ENCODE measurements at regions not wholly inside any gene's neighbourhood (a gene's known extent, or its start where the extent isn't known, plus 50 kb on each side); places are given as distances from the start of the nearest gene placed in this dataset.
"Not testable (repeated sequence)": the region's sequence is repeated elsewhere in the genome, so short reads cannot be mapped to it uniquely, and the experiment has no call there.

GRCh38 chr4:43089730-43090129 is 197.2 kb downstream of the GRXCR1 start:
- no peak for DNase-seq

GRCh38 chr4:43103048-43103447 is 210.5 kb downstream of the GRXCR1 start:
- DNase-seq: no peak

GRCh38 chr4:43112139-43112538 is 219.6 kb downstream of the GRXCR1 start:
- no peak for DNase-seq

DNA sequence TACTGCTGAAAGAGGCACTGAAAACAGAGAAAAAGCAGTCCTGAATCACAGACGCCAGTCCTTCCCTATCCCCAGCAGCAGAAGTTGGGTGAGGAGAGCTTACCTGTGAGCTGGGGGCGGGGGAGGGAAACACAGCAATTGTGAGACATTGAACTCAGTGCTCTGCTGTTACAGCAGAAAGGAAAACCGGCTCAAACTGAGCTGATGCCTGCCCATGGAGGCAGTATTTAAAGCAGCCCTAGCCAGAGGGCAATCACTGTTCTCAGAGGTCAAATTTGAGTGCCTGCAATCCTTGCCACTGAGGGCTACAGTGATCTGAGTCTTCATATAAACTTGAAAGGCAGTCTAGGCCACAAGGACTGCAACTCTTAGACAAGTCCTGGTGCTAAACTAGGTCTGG is 220.7 kb downstream of the GRXCR1 start:
- no peak for DNase-seq

- no peak for DNase-seq
Observed at GRCh38 chr4:43126595-43126994, 234.1 kb downstream of the GRXCR1 start.

GRCh38 chr4:43130228-43131021 is 237.9 kb downstream of the GRXCR1 start:
- DNase-seq: no peak

- peak; percentile 5 to 14 for DNase-seq
Observed at GRCh38 chr4:43132010-43132582, 239.6 kb downstream of the GRXCR1 start.

DNA sequence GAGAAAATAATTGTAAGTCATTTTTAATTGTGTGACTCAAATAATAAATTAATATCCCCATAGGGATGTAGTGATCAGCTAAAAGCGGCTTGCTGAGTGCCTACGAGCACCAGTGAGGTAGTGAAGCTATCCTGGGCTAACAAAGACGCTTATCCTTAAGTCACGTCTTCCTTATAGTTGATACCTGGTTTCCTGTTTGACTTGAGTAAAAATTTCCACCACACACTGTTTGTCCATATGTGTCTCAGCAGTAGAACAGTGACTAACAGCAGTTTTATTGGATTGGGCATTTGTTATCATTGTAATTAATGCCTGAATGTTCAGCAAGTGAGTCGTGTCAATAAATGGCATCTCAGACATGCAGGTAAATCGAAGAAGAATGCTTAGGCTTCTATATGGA is 241.1 kb downstream of the GRXCR1 start:
- no peak for DNase-seq

GRCh38 chr4:43136752-43137151 is 244.2 kb downstream of the GRXCR1 start:
- no peak for DNase-seq

GRCh38 chr4:43146198-43146597 is 253.7 kb downstream of the GRXCR1 start:
- no peak for DNase-seq

- no peak for DNase-seq
Observed at GRCh38 chr4:43148481-43148880, 256.0 kb downstream of the GRXCR1 start.

GRCh38 chr4:43163101-43163792 is 270.7 kb downstream of the GRXCR1 start:
- DNase-seq: no peak

- no peak for DNase-seq
Observed at GRCh38 chr4:43189741-43190140, 297.2 kb downstream of the GRXCR1 start.

DNA sequence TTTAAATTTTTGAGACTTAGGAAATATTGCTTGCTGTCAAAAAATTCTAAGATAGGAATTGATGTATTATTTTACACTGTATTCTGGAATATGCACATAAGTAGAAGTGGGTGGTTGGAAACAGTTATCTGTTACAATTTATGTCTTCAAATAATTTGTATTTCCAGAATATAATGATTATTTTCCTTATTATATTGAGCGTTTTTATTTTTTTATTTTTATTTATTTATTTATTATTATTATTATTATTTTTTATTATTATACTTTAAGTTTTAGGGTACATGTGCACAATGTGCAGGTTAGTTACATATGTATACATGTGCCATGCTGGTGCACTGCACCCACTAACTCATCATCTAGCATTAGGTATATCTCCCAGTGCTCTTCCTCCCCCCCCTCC is 320.1 kb downstream of the GRXCR1 start:
- DNase-seq: not testable (repeated sequence)

- no peak for DNase-seq
Observed at GRCh38 chr4:43223820-43224219, 331.3 kb downstream of the GRXCR1 start.

GRCh38 chr4:43224559-43224958 is 332.0 kb downstream of the GRXCR1 start:
- DNase-seq: no peak

DNA sequence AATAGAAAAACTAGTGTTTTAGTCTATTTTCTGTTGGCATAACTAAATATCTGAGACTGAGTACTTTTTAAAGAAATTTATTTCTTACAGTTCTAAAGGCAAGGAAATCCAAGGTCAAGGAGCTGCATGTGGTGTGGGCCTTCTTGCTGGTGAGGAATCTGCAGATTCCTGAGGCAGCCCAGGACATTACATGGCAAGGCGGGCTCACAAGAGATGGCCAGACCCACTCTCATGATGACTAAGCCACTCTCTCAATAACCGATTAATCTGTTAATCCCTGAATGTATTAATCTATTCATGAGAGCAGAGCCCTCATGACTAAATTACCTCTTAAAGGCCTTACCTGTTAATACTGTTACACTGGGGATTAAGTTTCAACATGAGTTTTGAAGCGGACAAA is 340.8 kb downstream of the GRXCR1 start:
- DNase-seq: no peak

- no peak for DNase-seq
Observed at GRCh38 chr4:43234626-43235415, 342.3 kb downstream of the GRXCR1 start.

- no peak for DNase-seq
Observed at GRCh38 chr4:43238008-43238407, 345.5 kb downstream of the GRXCR1 start.

DNA sequence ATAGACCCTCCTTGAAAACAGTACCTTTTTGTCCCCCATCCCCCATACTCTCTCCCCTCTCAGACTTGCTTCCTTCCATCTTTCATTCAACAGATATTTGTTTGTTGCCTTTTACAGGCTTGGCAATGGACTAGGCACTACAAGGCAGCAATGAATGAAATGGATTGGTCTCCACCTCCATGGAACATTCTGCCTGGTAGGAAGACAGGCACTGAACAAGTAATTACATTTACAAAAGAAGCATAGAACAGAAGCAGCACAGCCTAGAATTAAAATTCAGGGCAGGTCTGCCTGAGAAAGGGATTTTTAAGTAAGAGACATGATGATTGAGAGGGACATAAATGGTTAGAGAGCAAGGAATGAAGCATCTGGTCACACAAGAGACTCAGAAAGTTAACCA is 346.1 kb downstream of the GRXCR1 start:
- DNase-seq: no peak

DNA sequence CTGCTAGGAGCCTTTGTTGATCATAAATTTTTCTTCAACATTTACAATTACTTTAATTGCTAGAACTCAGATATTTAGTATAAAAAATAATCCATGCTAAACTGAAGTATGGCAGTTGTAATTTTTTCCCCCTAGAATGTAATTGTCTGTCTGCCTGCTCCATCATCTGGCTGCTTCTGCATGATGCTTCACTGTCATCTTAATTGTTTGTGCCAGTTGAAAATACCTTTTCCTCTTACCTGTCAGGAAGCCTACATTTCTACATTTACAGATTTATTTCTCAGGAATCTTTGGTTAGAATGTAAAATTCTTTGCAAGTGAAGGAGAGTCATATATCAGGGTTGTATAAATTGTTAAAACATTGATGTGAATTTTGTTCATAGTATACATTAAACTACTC is 348.6 kb downstream of the GRXCR1 start:
- no peak for DNase-seq

- no peak for DNase-seq
Observed at GRCh38 chr4:43242606-43243005, 350.1 kb downstream of the GRXCR1 start.

GRCh38 chr4:43243433-43244116 is 351.1 kb downstream of the GRXCR1 start:
- DNase-seq: no peak

All from CD4-positive, alpha-beta T cell treated with Interferon alpha-2 for 1 hour (primary cell).